Natural killer cell (primary cell): ENCODE measurements at regions not wholly inside any gene's neighbourhood (a gene's known extent, or its start where the extent isn't known, plus 50 kb on each side); places are given as distances from the start of the nearest gene placed in this dataset.

Source experiments
- ATAC-seq, 3 donors: fragments of 150-1000 bp in 2 of 3; fragments of 200-7000 bp in 1 of 3; cut with Tn5 transposase; 1 replicate in 1 of 3; 2 replicates in 2 of 3; pipeline ENCODE4 v1.10.0; 2021; ENCODE audit warnings: mild to moderate bottlenecking in 2 of 3, moderate library complexity in 2 of 3
- DNase-seq, 2 donors: peaks; one replicate each; pipeline versions ENCODE4 v3.0.0 to v3.0.0-alpha.2; 2013 to 2021; ENCODE audit warnings: mixed read lengths in 1 of 2
- H3K27ac ChIP-seq: one replicate; pipeline ENCODE4 v1.5.1; 2013; ENCODE audit warnings: mild to moderate bottlenecking, low read length
- H3K27me3 ChIP-seq: one replicate; pipeline ENCODE4 v1.6.1; 2013; ENCODE audit warnings: low read length; ENCODE audit not compliant: control insufficient read depth, insufficient read depth
- H3K36me3 ChIP-seq: one replicate; pipeline ENCODE4 v1.6.1; 2013; ENCODE audit warnings: low read length; ENCODE audit not compliant: control insufficient read depth, insufficient read depth
- H3K4me1 ChIP-seq: one replicate; pipeline ENCODE4 v1.6.1; 2013; ENCODE audit warnings: low read length; ENCODE audit not compliant: control insufficient read depth, insufficient read depth
- H3K4me3 ChIP-seq: one replicate; pipeline ENCODE4 v1.5.1; 2013; ENCODE audit warnings: low read length
- H3K9me3 ChIP-seq: one replicate; pipeline ENCODE4 v1.6.1; 2013; ENCODE audit warnings: low read length; ENCODE audit not compliant: control insufficient read depth, insufficient read depth
- H3K27ac Mint-ChIP-seq, 2 donors: one replicate each; pipeline ENCODE4 v1.8.0; 2022; ENCODE audit warnings: mild to moderate bottlenecking in 2 of 2, mixed read lengths in 2 of 2, moderate library complexity in 1 of 2
- H3K27me3 Mint-ChIP-seq, 2 donors: one replicate each; pipeline ENCODE4 v1.8.0; 2022; ENCODE audit warnings: low read depth in 2 of 2, mixed read lengths in 2 of 2
- H3K36me3 Mint-ChIP-seq: one replicate; pipeline ENCODE4 v1.8.0; 2022; ENCODE audit warnings: mixed read lengths
- H3K4me1 Mint-ChIP-seq, 2 donors: one replicate each; pipeline ENCODE4 v1.8.0; 2022; ENCODE audit warnings: mixed read lengths in 2 of 2
- H3K4me3 Mint-ChIP-seq: one replicate; pipeline ENCODE4 v1.8.0; 2022; ENCODE audit warnings: mild to moderate bottlenecking, moderate library complexity, mixed read lengths
- H3K9me3 Mint-ChIP-seq, 2 donors: one replicate each; pipeline ENCODE4 v1.8.0; 2022; ENCODE audit warnings: mixed read lengths in 2 of 2
- WGBS: methylation state at CpG from one replicate; pipeline ENCODE4 v1.1.7; 2013; ENCODE audit warnings: missing lambda C conversion rate; ENCODE audit not compliant: insufficient coverage; 5-methylcytosine and 5-hydroxymethylcytosine counted together
- intact Hi-C: fragments of 100-400 bp; cut with micrococcal nuclease; formaldehyde crosslinking; loops from one replicate; pipeline ENCODE4 v1.14.2; 2022
- TF ChIP-seq, protein P1 (sequence below): fragments of 200-600 bp; IDR thresholded peaks from one replicate; pipeline ENCODE4 v1.8.0; 2022; ENCODE audit warnings: antibody characterized with exemption

GRCh38 chr21:41068496-41068895 is 99.5 kb upstream of the BACE2 start:
- 21% methylated on average over 7 of the region's 7 CpGs for WGBS
- peaks cover 14 to 17% of the 10 kb centered on the region in 2 donors for H3K27me3 Mint-ChIP-seq
- peak overlapping the region in 1 of 2 donors; percentile 82 for H3K27ac Mint-ChIP-seq

GRCh38 chr21:41068967-41069642 is 98.9 kb upstream of the BACE2 start:
- ATAC-seq (peak; percentile 51 to 99 (median 86)), DNase-seq (peak; percentile 70 to 71)
- Mint-ChIP-seq H3K36me3 (no peaks in the 10 kb centered on the region), H3K4me3 (peak overlapping the region; percentile 32), H3K27me3 (peaks cover 14 to 17% of the 10 kb centered on the region in 2 donors), H3K27ac (peak overlapping the region in 1 of 2 donors; percentile 82), H3K9me3 (no peaks in the 10 kb centered on the region), H3K4me1 (peaks cover 7 to 9% of the 10 kb centered on the region in 2 donors)
- peaks cover 7% of the 10 kb centered on the region for H3K4me1 ChIP-seq
- 11% methylated on average over 30 of the region's 30 CpGs for WGBS
- H3K27me3 ChIP-seq = no peaks in the 10 kb centered on the region
- H3K9me3 ChIP-seq = no peaks in the 10 kb centered on the region
- TF ChIP-seq, protein P1, sequence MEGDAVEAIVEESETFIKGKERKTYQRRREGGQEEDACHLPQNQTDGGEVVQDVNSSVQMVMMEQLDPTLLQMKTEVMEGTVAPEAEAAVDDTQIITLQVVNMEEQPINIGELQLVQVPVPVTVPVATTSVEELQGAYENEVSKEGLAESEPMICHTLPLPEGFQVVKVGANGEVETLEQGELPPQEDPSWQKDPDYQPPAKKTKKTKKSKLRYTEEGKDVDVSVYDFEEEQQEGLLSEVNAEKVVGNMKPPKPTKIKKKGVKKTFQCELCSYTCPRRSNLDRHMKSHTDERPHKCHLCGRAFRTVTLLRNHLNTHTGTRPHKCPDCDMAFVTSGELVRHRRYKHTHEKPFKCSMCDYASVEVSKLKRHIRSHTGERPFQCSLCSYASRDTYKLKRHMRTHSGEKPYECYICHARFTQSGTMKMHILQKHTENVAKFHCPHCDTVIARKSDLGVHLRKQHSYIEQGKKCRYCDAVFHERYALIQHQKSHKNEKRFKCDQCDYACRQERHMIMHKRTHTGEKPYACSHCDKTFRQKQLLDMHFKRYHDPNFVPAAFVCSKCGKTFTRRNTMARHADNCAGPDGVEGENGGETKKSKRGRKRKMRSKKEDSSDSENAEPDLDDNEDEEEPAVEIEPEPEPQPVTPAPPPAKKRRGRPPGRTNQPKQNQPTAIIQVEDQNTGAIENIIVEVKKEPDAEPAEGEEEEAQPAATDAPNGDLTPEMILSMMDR = peak; percentile 71
- intact Hi-C loops = loop anchor here (2.0 to 10.0 kb wide), 2 partner anchors 604 to 924 kb away; no protein-coding TSS in a partner anchor
- H3K4me3 ChIP-seq = no peak overlapping the region
- H3K36me3 ChIP-seq = no peaks in the 10 kb centered on the region
- H3K27ac ChIP-seq = no peak overlapping the region

More at GRCh38 chr21:41068496-41068895, 99.5 kb upstream of the BACE2 start:
- H3K36me3 ChIP-seq = no peaks in the 10 kb centered on the region
- peak in 2 of 3 donors; percentile 22 to 46 for ATAC-seq
- H3K4me1 ChIP-seq = peaks cover 7% of the 10 kb centered on the region
- no peak overlapping the region for H3K4me3 ChIP-seq
- H3K9me3 ChIP-seq = no peaks in the 10 kb centered on the region
- Mint-ChIP-seq H3K4me3 (peak overlapping the region; percentile 51), H3K4me1 (peaks cover 7 to 9% of the 10 kb centered on the region in 2 donors), H3K9me3 (no peaks in the 10 kb centered on the region), H3K36me3 (no peaks in the 10 kb centered on the region)
- no peaks in the 10 kb centered on the region for H3K27me3 ChIP-seq
- no peak overlapping the region for H3K27ac ChIP-seq
- TF ChIP-seq, protein P1 = no peak
- DNase-seq = no peak
- intact Hi-C loops = loop anchor here (2.0 to 10.0 kb wide), 2 partner anchors 604 to 924 kb away; no protein-coding TSS in a partner anchor

DNA sequence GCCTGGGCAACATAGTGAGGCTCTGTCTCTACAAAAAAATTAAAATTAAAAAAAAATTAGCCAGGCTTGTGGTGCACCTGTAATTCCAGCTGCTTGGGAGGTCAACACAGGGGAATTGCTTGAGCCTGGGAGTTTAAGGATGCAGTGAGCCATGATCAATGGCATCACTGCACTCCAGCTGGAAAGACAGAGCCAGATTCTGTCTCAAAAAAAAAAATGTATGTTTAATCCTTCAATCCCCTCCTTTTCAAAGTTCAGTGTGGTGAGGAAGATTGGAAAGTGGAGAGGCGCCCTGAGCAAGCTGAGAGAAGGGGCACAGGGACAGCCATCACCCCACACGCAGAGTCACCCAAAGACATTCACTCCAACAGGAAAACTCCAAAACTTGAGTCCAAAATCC is 97.7 kb upstream of the BACE2 start:
- ATAC-seq (no peak), DNase-seq (no peak)
- Mint-ChIP-seq H3K27me3 (peaks cover 14 to 17% of the 10 kb centered on the region in 2 donors), H3K36me3 (no peaks in the 10 kb centered on the region), H3K27ac (no peak overlapping the region), H3K4me1 (peaks cover 7 to 9% of the 10 kb centered on the region in 2 donors), H3K9me3 (no peaks in the 10 kb centered on the region), H3K4me3 (no peak overlapping the region)
- Histone ChIP-seq H3K9me3 (no peaks in the 10 kb centered on the region), H3K27ac (no peak overlapping the region), H3K36me3 (no peaks in the 10 kb centered on the region), H3K27me3 (no peaks in the 10 kb centered on the region), H3K4me3 (no peak overlapping the region), H3K4me1 (peaks cover 7% of the 10 kb centered on the region)
- 0% methylated on average over 1 of the region's 2 CpGs for WGBS
- intact Hi-C loops = no loop called here
- TF ChIP-seq, protein P1 = no peak
